ENCODE measurements at regions not wholly inside any gene's neighbourhood (a gene's known extent, or its start where the extent isn't known, plus 50 kb on each side); places are given as distances from the start of the nearest gene placed in this dataset.
"Not testable (repeated sequence)": the region's sequence is repeated elsewhere in the genome, so short reads cannot be mapped to it uniquely, and the experiment has no call there.

- ATAC-seq: no peak
Measured at GRCh38 chr11:128152796-128153696, 434.3 kb downstream of the ETS1 start.

DNA sequence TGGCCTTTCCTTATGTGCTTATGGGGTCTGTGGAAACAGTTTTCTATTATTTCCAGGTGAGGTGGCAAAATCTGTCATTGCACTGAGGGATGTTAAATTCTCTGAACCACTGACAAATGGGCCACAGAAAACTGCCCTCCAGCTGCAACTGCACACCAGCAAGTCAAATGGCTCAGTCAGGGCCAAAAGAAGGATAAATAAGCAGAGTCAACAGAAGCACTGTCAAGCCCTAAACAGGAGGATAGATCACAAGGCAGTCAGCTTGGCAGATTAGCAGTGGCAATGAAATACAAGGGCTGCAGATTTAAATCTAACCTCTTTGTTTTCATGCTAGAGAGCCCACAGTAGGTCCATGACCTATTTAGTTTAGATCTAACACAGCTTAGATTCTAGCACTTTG, 435.6 kb downstream of the ETS1 start:
- no peak for ATAC-seq

GRCh38 chr11:128151338-128151737, 436.0 kb downstream of the ETS1 start:
- no peak for ATAC-seq

GRCh38 chr11:128148208-128148607, 439.1 kb downstream of the ETS1 start:
- no peak for ATAC-seq

- ATAC-seq: no peak
Measured at GRCh38 chr11:128146926-128147605, 440.3 kb downstream of the ETS1 start.

- ATAC-seq: not testable (repeated sequence)
Measured at GRCh38 chr11:128140293-128140692, 447.1 kb downstream of the ETS1 start.

- no peak for ATAC-seq
Measured at GRCh38 chr11:128135451-128135850, 451.9 kb downstream of the ETS1 start.

- ATAC-seq: no peak
Measured at GRCh38 chr11:128133501-128133900, 453.9 kb downstream of the ETS1 start.

GRCh38 chr11:128130052-128130451, 457.3 kb downstream of the ETS1 start:
- no peak for ATAC-seq

DNA sequence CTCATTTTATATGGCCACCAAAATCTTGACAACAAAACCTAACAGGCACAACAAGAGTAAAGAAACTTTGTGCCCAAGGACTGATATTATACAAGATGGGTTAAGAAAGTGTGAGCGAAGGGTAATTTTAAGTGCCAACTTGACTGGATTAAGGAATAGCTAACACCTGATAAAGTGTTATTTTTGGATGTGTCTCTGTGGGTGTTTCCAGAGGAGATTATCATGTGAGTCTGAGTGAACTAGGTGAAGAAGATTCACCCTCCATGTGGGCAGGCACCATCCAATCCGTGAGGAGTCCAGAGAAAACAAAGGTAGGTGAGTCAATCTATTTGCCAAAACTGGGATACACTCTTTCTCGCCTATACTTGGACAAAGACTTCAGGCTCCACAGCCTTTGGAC, 461.6 kb downstream of the ETS1 start:
- no peak for ATAC-seq

DNA sequence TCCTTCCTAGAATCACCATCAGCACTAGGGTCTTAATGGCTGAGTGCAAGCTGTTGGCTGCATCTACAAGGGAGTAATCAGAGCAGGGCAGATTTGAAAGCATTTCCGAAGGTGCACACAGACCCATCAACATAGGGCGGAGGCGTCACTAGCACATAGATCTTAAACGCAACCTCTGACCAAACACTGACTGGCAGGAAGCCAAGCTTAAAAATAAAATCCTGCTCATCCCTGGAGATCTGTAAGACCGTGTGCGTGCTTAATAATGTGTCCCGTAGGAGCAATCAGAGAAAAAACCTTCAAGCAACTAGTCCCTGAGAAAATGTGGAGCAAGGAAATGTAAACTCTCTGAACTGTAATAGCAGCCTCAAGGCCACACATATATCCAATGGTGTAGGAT, 470.5 kb downstream of the ETS1 start:
- ATAC-seq: no peak

GRCh38 chr11:128116447-128116846, 470.9 kb downstream of the ETS1 start:
- no peak for ATAC-seq

DNA sequence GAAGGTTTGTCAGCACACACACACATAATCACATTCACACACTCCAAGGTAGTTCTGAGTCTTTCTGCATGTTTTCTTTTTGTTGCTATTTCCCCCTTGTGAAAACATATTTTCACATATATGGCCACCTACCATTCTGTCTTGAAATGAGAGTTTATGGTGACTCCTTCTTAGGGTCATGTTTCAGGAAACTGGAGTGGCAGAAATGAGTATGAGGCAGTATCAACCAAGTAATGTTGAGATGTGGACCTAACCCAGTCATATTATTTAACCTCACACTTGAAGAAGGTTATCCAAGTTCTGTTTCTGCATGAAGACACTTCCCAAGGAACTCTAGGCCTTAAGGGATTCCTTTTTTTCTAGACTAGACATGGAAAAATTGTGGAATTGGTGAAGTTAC, 481.4 kb downstream of the ETS1 start:
- ATAC-seq: no peak

DNA sequence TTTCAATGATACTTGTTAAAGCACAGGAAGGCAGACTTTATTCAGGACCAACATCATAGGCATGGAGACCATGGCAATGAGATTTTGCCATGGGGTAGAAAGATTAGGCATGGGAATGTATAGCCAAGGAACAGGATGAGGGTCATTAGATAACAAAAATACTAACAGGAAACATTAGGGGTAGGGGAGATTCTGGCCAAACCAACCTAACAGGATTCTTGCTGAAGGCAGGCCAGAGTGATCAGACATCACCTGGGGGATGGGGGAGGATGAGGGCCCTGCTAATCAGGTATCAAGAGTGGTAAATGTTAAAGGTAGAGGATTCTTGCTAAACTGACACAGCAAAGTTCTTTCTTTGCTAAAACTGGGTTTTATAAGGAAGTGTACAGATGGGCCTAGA, 481.8 kb downstream of the ETS1 start:
- no peak for ATAC-seq

DNA sequence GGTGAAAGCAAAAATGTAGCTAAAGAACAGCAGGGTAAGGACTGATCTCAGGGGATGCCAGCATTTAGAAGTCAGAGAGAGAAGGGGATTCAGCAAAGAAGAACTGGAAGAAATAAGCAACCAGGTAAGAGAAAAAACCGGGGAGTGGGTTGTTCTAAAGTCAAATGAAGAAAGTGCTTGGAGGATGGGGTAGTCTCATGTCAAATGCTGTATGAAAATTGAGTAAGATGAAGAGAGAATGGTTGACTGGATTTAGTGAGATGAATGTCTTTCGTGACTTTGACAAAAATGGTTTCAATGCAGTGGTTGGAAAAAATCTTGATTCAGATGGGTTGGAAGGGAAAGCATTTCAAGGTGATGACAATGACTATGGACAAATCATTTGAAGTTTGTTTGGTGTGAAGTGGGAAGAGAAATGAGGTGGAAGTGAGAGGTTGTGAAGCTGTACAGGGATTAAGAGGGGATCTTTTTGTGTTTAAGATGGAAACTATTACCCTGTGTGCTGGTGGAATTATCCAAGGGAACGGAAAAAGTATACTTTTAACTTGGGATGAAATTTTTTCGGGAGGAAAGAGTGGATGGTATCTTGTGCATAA, 484.0 kb downstream of the ETS1 start:
- no peak for ATAC-seq

- ATAC-seq: peak in 1 of 2 donors; percentile 38
Measured at GRCh38 chr11:128098781-128099180, 488.6 kb downstream of the ETS1 start.

DNA sequence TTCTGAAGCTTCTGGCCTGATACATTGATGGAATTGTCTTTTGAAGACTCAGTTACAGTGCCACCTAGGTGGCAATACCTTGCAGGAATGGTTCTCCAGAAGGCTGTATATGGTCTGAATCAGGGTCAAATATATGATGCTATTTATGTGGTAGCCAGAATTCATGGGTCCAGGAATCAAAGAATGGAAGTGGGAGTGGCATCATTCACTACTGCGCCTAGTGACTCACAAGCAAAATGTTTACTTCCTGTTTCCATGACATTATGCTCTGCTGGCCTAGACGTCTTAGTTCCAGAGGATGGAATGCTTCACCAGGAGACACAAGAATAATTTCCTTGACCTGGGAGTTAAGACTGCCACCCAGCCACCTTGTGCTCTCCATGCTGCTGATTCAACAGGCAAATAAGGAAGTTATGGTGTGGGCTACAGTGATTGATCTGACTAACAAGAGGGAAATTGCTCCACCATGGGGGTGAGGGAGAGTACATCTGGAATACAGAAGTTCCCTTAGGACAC, 491.8 kb downstream of the ETS1 start:
- ATAC-seq: no peak

- no peak for ATAC-seq
Measured at GRCh38 chr11:128093689-128094088, 493.7 kb downstream of the ETS1 start.

- ATAC-seq: no peak
Measured at GRCh38 chr11:128089962-128090361, 497.4 kb downstream of the ETS1 start.

DNA sequence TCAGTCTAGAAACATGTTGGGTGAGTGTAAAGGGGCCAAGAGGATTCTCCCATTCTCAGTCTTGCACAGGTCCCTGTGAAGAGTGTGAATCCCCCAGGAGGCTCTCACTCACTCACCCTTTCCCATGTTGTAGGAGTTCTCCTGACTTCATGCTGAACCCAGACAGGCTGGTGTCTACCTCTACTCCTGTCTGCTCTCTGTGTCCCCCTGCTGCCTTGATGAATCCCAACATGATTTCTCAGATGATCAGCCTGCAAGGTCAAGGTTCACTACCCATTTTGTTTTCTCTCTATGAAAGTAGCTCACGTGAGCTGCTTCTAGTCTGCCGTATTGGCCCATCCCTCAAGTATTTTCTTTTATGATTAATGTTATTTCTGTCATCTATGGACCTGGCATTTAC, 500.6 kb downstream of the ETS1 start:
- ATAC-seq: no peak

DNA sequence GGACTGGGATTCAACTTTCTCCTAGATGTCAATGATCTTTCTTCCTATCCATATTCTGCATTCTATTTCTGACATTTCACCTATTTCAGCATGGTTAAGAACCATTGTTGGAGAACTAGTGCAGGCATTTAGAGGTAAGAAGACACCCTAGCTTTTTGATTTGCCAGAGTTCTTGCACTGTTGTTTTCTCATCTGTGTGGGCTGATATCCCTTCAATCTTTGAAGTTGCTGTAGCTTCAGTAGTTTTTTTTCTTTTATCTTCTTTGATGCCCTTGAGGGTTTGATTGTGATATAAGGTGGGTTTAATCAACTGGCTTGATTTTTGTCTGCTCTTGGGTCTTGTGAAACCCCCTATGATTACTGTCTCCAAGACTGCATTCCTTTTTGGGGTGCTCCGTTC, 502.1 kb downstream of the ETS1 start:
- no peak for ATAC-seq

DNA sequence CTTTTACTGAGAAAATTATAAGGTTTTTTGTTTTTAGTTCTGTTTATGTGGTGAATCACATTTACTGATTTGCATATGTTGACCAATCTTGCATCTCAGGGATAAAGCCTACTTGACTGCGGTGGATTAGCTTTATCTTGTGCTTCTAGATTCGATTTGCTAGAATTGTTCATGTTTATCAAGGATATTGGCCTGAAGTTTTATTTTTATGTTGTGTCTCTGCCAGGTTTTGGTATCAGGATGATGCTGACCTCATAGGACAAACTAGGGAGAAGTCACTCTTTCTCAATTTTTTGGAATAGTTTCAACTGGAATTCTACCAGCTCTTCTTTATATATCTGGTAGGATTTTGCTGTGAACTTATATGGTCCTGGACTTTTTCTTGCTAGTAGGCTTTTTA, 504.8 kb downstream of the ETS1 start:
- ATAC-seq: no peak

GRCh38 chr11:128069665-128070064, 517.7 kb downstream of the ETS1 start:
- no peak for ATAC-seq

DNA sequence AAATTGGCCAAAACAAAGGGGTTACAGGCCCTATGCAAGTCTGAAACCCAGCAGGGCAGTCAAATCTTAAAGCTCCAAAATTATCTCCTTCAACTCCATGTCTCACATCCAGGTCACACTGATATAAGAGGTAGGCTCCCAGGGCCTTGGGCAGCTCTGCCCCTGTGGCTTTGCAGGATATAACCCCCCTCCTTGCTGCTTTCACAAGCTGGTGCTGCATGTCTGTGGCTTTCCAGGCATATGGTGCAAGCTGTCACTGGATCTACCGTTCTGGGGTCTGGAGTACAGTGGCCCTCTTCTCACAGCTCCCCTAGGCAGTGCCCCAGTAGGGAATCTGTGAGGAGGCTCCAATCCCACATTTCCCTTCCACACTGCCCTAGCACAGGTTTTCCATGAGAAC, 519.6 kb downstream of the ETS1 start:
- no peak for ATAC-seq
